K562 (cell line): ENCODE measurements at regions not wholly inside any gene's neighbourhood (a gene's known extent, or its start where the extent isn't known, plus 50 kb on each side); places are given as distances from the start of the nearest gene placed in this dataset.

ENCODE experiments used
- ATAC-seq: fragments of 200-7000 bp; cut with Tn5 transposase; 3 replicates; pipeline ENCODE4 v1.9.1; 2020; ENCODE audit warnings: moderate library complexity
- BruUV-seq: library from RNA; stranded (reverse); fragments of 400-500 nt; replicated peaks from 2 replicates; lab custom pipeline; 2021; lab: Mats Ljungman, UMichigan
- CTCF ChIA-PET: fragments of 300-600 bp; formaldehyde crosslinking; extraction: SDS; loops from one replicate; lab custom pipeline; 2021; ENCODE audit warnings: low intra/inter-chr PET ratio; lab: Yijun Ruan, JAX
- POLR2A ChIA-PET: fragments of 300-600, 350-650 bp; sonication (Branson Sonifier 250); formaldehyde crosslinking; extraction: SDS; loops from one replicate; lab custom pipeline; 2021; ENCODE audit warnings: antibody characterized with exemption, inconsistent platforms; lab: Yijun Ruan, JAX
- DNase-seq, 4 experiments: peaks; one replicate each; pipeline versions ENCODE4 v3.0.0 to v3.0.0-alpha.2; 2011 to 2018; ENCODE audit warnings: low spot score in 3 of 4, mixed read lengths in 3 of 4; ENCODE audit errors: extremely low read depth in 1 of 4
- FAIRE-seq: peaks from 2 replicates; lab custom pipeline; 2011; peaks lifted over from hg19 to GRCh38; lab: Jason Lieb, UNC
- H2AFZ ChIP-seq: 2 replicates; pipeline ENCODE4 v1.6.0; 2011; ENCODE audit warnings: low read depth, low read length, control low read depth, inconsistent platforms
- H3K27ac ChIP-seq: fragments of 200-600 bp; 3 replicates; pipeline ENCODE4 v1.8.0; 2011; ENCODE audit warnings: low read depth, mild to moderate bottlenecking, control low read depth, inconsistent platforms, low read length, moderate library complexity, mixed read lengths; ENCODE audit errors: extremely low read depth
- H3K27me3 ChIP-seq, 2 experiments: fragments of 300-600 bp in 1 of 2; 2 replicates in 1 of 2; 3 replicates in 1 of 2; pipeline versions ENCODE4 v1.6.0 to v1.8.0; 2011; ENCODE audit warnings: inconsistent platforms in 2 of 2, low read length in 2 of 2, mild to moderate bottlenecking in 1 of 2, mixed read lengths in 1 of 2, moderate library complexity in 1 of 2; ENCODE audit not compliant: control insufficient read depth in 2 of 2, insufficient read depth in 2 of 2
- H3K36me3 ChIP-seq: fragments of 300-600 bp; 3 replicates; pipeline ENCODE4 v1.8.0; 2011; ENCODE audit warnings: mild to moderate bottlenecking, low read length, inconsistent platforms; ENCODE audit not compliant: control insufficient read depth, insufficient read depth
- H3K4me1 ChIP-seq, 2 experiments: fragments of 200-600 bp in 1 of 2; replicated peaks in 1 of 2; 2 replicates in 1 of 2; 3 replicates in 1 of 2; pipeline versions ENCODE4 v1.5.1 to v1.8.0; 2011; ENCODE audit warnings: inconsistent platforms in 2 of 2, low read length in 2 of 2, mild to moderate bottlenecking in 1 of 2, mixed read lengths in 1 of 2, moderate library complexity in 1 of 2; ENCODE audit not compliant: control insufficient read depth in 2 of 2, insufficient read depth in 2 of 2
- H3K4me2 ChIP-seq: 2 replicates; pipeline ENCODE4 v1.6.1; 2011; ENCODE audit warnings: low read length, control low read depth, inconsistent platforms, mixed read lengths; ENCODE audit not compliant: insufficient read depth
- H3K4me3 ChIP-seq: fragments of 200-600 bp; sonication (generic), shearing (Covaris generic); 2 replicates; pipeline ENCODE4 v1.5.1; 2016; ENCODE audit warnings: control low read depth, inconsistent platforms
- H3K79me2 ChIP-seq: fragments of 200-600 bp; 3 replicates; pipeline ENCODE4 v1.8.0; 2011; ENCODE audit warnings: low read length, inconsistent platforms; ENCODE audit not compliant: control insufficient read depth, insufficient read depth
- H3K9ac ChIP-seq, 2 experiments: 2 replicates each; pipeline versions ENCODE4 v1.6.0 to v1.6.1; 2011; ENCODE audit warnings: low read depth in 2 of 2, low read length in 2 of 2, control low read depth in 1 of 2, inconsistent platforms in 1 of 2, mild to moderate bottlenecking in 1 of 2, mixed read lengths in 1 of 2; ENCODE audit not compliant: insufficient read depth in 1 of 2
- H3K9me1 ChIP-seq: one replicate; pipeline ENCODE4 v1.6.0; 2011; ENCODE audit warnings: inconsistent platforms, mild to moderate bottlenecking, low read length, moderate library complexity; ENCODE audit not compliant: control insufficient read depth, insufficient read depth
- H3K9me3 ChIP-seq: replicated peaks from 2 replicates; pipeline ENCODE4 v1.5.1; 2011; ENCODE audit warnings: low read depth, low read length, inconsistent platforms; ENCODE audit not compliant: control insufficient read depth, insufficient read depth
- H4K20me1 ChIP-seq: replicated peaks from 2 replicates; pipeline ENCODE4 v1.6.1; 2011; ENCODE audit warnings: low read length, inconsistent platforms, mixed read lengths; ENCODE audit not compliant: control insufficient read depth, insufficient read depth
- BACH1 ChIP-seq: fragments of 200-800 bp; sonication (Bioruptor generic); IDR thresholded peaks from 2 replicates; pipeline ENCODE4 v1.6.1; 2016; ENCODE audit warnings: missing genetic modification characterization, missing compliant biosample characterization
- E2F4 ChIP-seq: sonication (generic); formaldehyde crosslinking; IDR thresholded peaks from 2 replicates; pipeline ENCODE4 v1.8.0; 2022; ENCODE audit warnings: mild to moderate bottlenecking, low read depth, missing genetic modification reagents
- EGR1 ChIP-seq: fragments of 450-650 bp; conservative IDR thresholded peaks from 2 replicates; pipeline ENCODE4 v1.6.1; 2017; ENCODE audit warnings: mild to moderate bottlenecking
- ETS1 ChIP-seq: conservative IDR thresholded peaks from 2 replicates; pipeline ENCODE4 v1.6.1; 2011; ENCODE audit warnings: low read depth, mild to moderate bottlenecking, low read length; ENCODE audit not compliant: control insufficient read depth
- KAT7 ChIP-seq: sonication (generic); formaldehyde crosslinking; IDR thresholded peaks from 2 replicates; pipeline ENCODE4 v1.8.0; 2022; ENCODE audit warnings: missing genetic modification reagents, mild to moderate bottlenecking, borderline replicate concordance
- SPI1 ChIP-seq: IDR thresholded peaks from 2 replicates; pipeline ENCODE4 v1.6.1; 2011; ENCODE audit warnings: low read depth, low read length, control low read depth, borderline replicate concordance
- TCF7L2 ChIP-seq: fragments of 150-350 bp; IDR thresholded peaks from 2 replicates; pipeline ENCODE4 v1.6.1; 2016; ENCODE audit warnings: low read depth, mild to moderate bottlenecking, low read length, moderate library complexity
- TFAM ChIP-seq: fragments of 250-450 bp; sonication (Bioruptor Pico); conservative IDR thresholded peaks from 2 replicates; pipeline ENCODE4 v1.5.0; 2021; ENCODE audit warnings: mild to moderate bottlenecking, moderate library complexity
- TRIM24 ChIP-seq, 2 experiments: fragments of 450-650 bp; IDR thresholded peaks; 2 replicates each; pipeline ENCODE4 v1.6.1; 2016
- ZKSCAN8 ChIP-seq: fragments of 200-800 bp; sonication (Bioruptor generic); IDR thresholded peaks from 2 replicates; pipeline ENCODE4 v1.6.1; 2016; ENCODE audit warnings: missing genetic modification characterization, missing compliant biosample characterization
- ZNF124 ChIP-seq: sonication (generic); formaldehyde crosslinking; IDR thresholded peaks from 2 replicates; pipeline ENCODE4 v1.8.1; 2022; ENCODE audit warnings: missing genetic modification reagents
- ZNF318 ChIP-seq, 2 experiments: fragments of 450-650 bp; IDR thresholded peaks; 2 replicates each; pipeline ENCODE4 v1.6.1; 2016; ENCODE audit warnings: mild to moderate bottlenecking in 2 of 2, borderline replicate concordance in 1 of 2, low read depth in 1 of 2, moderate library complexity in 1 of 2
- WGBS: fragments of 100-300 bp; shearing (Covaris generic); methylation state at CpG from one replicate; pipeline ENCODE4 v1.1.6; 2016; ENCODE audit warnings: low coverage, mixed read lengths; ENCODE audit not compliant: insufficient coverage; ENCODE audit errors: missing lambda C conversion rate; 5-methylcytosine and 5-hydroxymethylcytosine counted together
- in situ Hi-C: fragments of 300-500 bp; cut with MboI; formaldehyde crosslinking; loops from 4 replicates; pipeline ENCODE4 v1.15.0; 2018; ENCODE audit warnings: inconsistent platforms, mixed read lengths
- intact Hi-C: fragments of 100-400 bp; cut with micrococcal nuclease; formaldehyde crosslinking; loops from 2 replicates; pipeline ENCODE4 v1.14.2; 2022

GRCh38 chr1:228958121-228958520, 222.8 kb downstream of the RHOU start (continued):
- TF ChIP-seq ZNF318 (IDR thresholded peaks at IDR 0.05; ENCODE audit: borderline replicate concordance in 1 of 2, low read depth in 1 of 2) = no peak
- no peak for TF ChIP-seq ZNF124

GRCh38 chr1:228958741-228959140, 223.5 kb downstream of the RHOU start:
- H3K36me3 ChIP-seq = no peaks in the 10 kb centered on the region
- ATAC-seq (no peak), FAIRE-seq (no peak), DNase-seq (no peak)
- intact Hi-C loops (no loop called here), in situ Hi-C loops (no loop called here)
- no peaks in the 10 kb centered on the region; the same call in 1 of the 2 replicates for H4K20me1 ChIP-seq
- H3K27me3 ChIP-seq = peaks cover 20 to 21% of the 10 kb centered on the region in 2 experiments; a peak in 4 of 5 replicates
- BruUV-seq = no TSS peak
- no peak overlapping the region for H3K4me3 ChIP-seq
- ChIA-PET POLR2A (interaction anchor here (1.6 kb wide), 1 partner anchor 33 kb away, joined by 3 read pairs; no protein-coding TSS in a partner anchor), CTCF (no interaction called here)
- H2AFZ ChIP-seq = no peak overlapping the region
- H3K9me1 ChIP-seq = no peaks in the 10 kb centered on the region
- H3K4me1 ChIP-seq = no peaks in the 10 kb centered on the region
- H3K4me2 ChIP-seq = no peak overlapping the region
- no peaks in the 10 kb centered on the region for H3K9me3 ChIP-seq
- no peaks in the 10 kb centered on the region for H3K79me2 ChIP-seq
- WGBS = 3% methylated on average over 2 of the region's 2 CpGs
- no peak overlapping the region for H3K27ac ChIP-seq
- no peak overlapping the region for H3K9ac ChIP-seq
- TF ChIP-seq EGR1 (no peak), SPI1 (no peak), KAT7 (CRISPR knock-in tag) (no peak), ZKSCAN8 (no peak), TRIM24 (IDR thresholded peaks at IDR 0.05) (no peak), TFAM (no peak), E2F4 (CRISPR knock-in tag) (no peak), TCF7L2 (no peak), BACH1 (tag) (no peak), ETS1 (no peak)
